Activated T-cell treated with anti-CD3 and anti-CD28 coated beads, Interleukin-2, amount 50 U/mL, for 24 hours (primary cell): ENCODE measurements at regions not wholly inside any gene's neighbourhood (a gene's known extent, or its start where the extent isn't known, plus 50 kb on each side); places are given as distances from the start of the nearest gene placed in this dataset.
"Not testable (repeated sequence)": the region's sequence is repeated elsewhere in the genome, so short reads cannot be mapped to it uniquely, and the experiment has no call there.

ENCODE experiments used
- DNase-seq: peaks from one replicate; pipeline ENCODE4 v3.0.0-alpha.2; 2020
- H3K27ac Mint-ChIP-seq: 2 replicates; pipeline ENCODE4 v1.8.0; 2020; ENCODE audit warnings: mild to moderate bottlenecking, mixed read lengths
- H3K27me3 Mint-ChIP-seq: 2 replicates; pipeline ENCODE4 v1.8.0; 2020; ENCODE audit warnings: mixed read lengths
- H3K36me3 Mint-ChIP-seq: 2 replicates; pipeline ENCODE4 v1.8.0; 2020; ENCODE audit warnings: low read depth, mixed read lengths
- H3K4me1 Mint-ChIP-seq: 2 replicates; pipeline ENCODE4 v1.8.0; 2020; ENCODE audit warnings: low read depth, mixed read lengths
- H3K4me3 Mint-ChIP-seq: 2 replicates; pipeline ENCODE4 v1.8.0; 2020; ENCODE audit warnings: mild to moderate bottlenecking, moderate library complexity, mixed read lengths
- H3K9me3 Mint-ChIP-seq: 2 replicates; pipeline ENCODE4 v1.8.0; 2020; ENCODE audit warnings: mixed read lengths

GRCh38 chr2:4803396-4803795 is 888.8 kb upstream of the SOX11 start:
- no peaks in the 10 kb centered on the region for H3K4me1 Mint-ChIP-seq
- H3K27ac Mint-ChIP-seq: no peak overlapping the region
- H3K4me3 Mint-ChIP-seq: no peak overlapping the region
- no peaks in the 10 kb centered on the region for H3K36me3 Mint-ChIP-seq
- no peaks in the 10 kb centered on the region for H3K27me3 Mint-ChIP-seq
- peaks cover 2% of the 10 kb centered on the region for H3K9me3 Mint-ChIP-seq
- no peak for DNase-seq

GRCh38 chr2:4814137-4814536 is 878.0 kb upstream of the SOX11 start:
- H3K27ac Mint-ChIP-seq, H3K4me3 Mint-ChIP-seq, DNase-seq, H3K27me3 Mint-ChIP-seq, H3K4me1 Mint-ChIP-seq, H3K36me3 Mint-ChIP-seq: not testable (repeated sequence)
- peaks cover 33% of the 10 kb centered on the region for H3K9me3 Mint-ChIP-seq

GRCh38 chr2:4827836-4828235 is 864.3 kb upstream of the SOX11 start:
- Mint-ChIP-seq H3K4me3 (no peak overlapping the region), H3K4me1 (no peaks in the 10 kb centered on the region), H3K9me3 (peaks cover 4% of the 10 kb centered on the region), H3K36me3 (no peaks in the 10 kb centered on the region), H3K27ac (no peak overlapping the region), H3K27me3 (no peaks in the 10 kb centered on the region)
- no peak for DNase-seq

GRCh38 chr2:4828682-4829374 is 863.4 kb upstream of the SOX11 start:
- Mint-ChIP-seq H3K9me3 (peaks cover 4% of the 10 kb centered on the region), H3K27me3 (no peaks in the 10 kb centered on the region), H3K36me3 (no peaks in the 10 kb centered on the region), H3K4me3 (no peak overlapping the region), H3K4me1 (no peaks in the 10 kb centered on the region), H3K27ac (no peak overlapping the region)
- DNase-seq: no peak

GRCh38 chr2:4831751-4832150 is 860.4 kb upstream of the SOX11 start:
- no peak overlapping the region for H3K27ac Mint-ChIP-seq
- H3K36me3 Mint-ChIP-seq: no peaks in the 10 kb centered on the region
- no peaks in the 10 kb centered on the region for H3K27me3 Mint-ChIP-seq
- H3K4me3 Mint-ChIP-seq: no peak overlapping the region
- no peaks in the 10 kb centered on the region for H3K4me1 Mint-ChIP-seq
- peaks cover 4% of the 10 kb centered on the region for H3K9me3 Mint-ChIP-seq
- no peak for DNase-seq

GRCh38 chr2:4832642-4833041 is 859.5 kb upstream of the SOX11 start:
- Mint-ChIP-seq H3K36me3 (no peaks in the 10 kb centered on the region), H3K9me3 (peaks cover 12% of the 10 kb centered on the region), H3K27ac (no peak overlapping the region), H3K27me3 (no peaks in the 10 kb centered on the region), H3K4me3 (no peak overlapping the region), H3K4me1 (no peaks in the 10 kb centered on the region)
- DNase-seq: no peak

GRCh38 chr2:4838626-4839025 is 853.6 kb upstream of the SOX11 start:
- no peaks in the 10 kb centered on the region for H3K4me1 Mint-ChIP-seq
- no peak overlapping the region for H3K27ac Mint-ChIP-seq
- H3K36me3 Mint-ChIP-seq: no peaks in the 10 kb centered on the region
- H3K9me3 Mint-ChIP-seq: peaks cover 10% of the 10 kb centered on the region
- no peak for DNase-seq
- no peaks in the 10 kb centered on the region for H3K27me3 Mint-ChIP-seq
- H3K4me3 Mint-ChIP-seq: no peak overlapping the region

GRCh38 chr2:4840791-4841190 is 851.4 kb upstream of the SOX11 start:
- H3K27ac Mint-ChIP-seq: no peak overlapping the region
- no peaks in the 10 kb centered on the region for H3K27me3 Mint-ChIP-seq
- no peaks in the 10 kb centered on the region for H3K36me3 Mint-ChIP-seq
- H3K4me3 Mint-ChIP-seq: no peak overlapping the region
- H3K4me1 Mint-ChIP-seq: no peaks in the 10 kb centered on the region
- no peak for DNase-seq
- H3K9me3 Mint-ChIP-seq: peaks cover 10% of the 10 kb centered on the region

GRCh38 chr2:4844881-4845280 is 847.3 kb upstream of the SOX11 start:
- Mint-ChIP-seq H3K27ac (no peak overlapping the region), H3K9me3 (no peaks in the 10 kb centered on the region), H3K27me3 (no peaks in the 10 kb centered on the region), H3K36me3 (no peaks in the 10 kb centered on the region), H3K4me1 (no peaks in the 10 kb centered on the region), H3K4me3 (no peak overlapping the region)
- no peak for DNase-seq

GRCh38 chr2:4862031-4862430 is 830.2 kb upstream of the SOX11 start:
- Mint-ChIP-seq H3K9me3 (peaks cover 14% of the 10 kb centered on the region), H3K4me3 (no peak overlapping the region)

GRCh38 chr2:4866198-4866597 is 826.0 kb upstream of the SOX11 start:
- H3K27ac Mint-ChIP-seq: no peak overlapping the region
- H3K4me1 Mint-ChIP-seq: no peaks in the 10 kb centered on the region
- no peaks in the 10 kb centered on the region for H3K27me3 Mint-ChIP-seq
- no peaks in the 10 kb centered on the region for H3K36me3 Mint-ChIP-seq
- H3K4me3 Mint-ChIP-seq: no peak overlapping the region
- peaks cover 10% of the 10 kb centered on the region for H3K9me3 Mint-ChIP-seq
- DNase-seq: no peak

More at GRCh38 chr2:4862031-4862430, 830.2 kb upstream of the SOX11 start:
- no peak overlapping the region for H3K27ac Mint-ChIP-seq
- no peaks in the 10 kb centered on the region for H3K27me3 Mint-ChIP-seq
- no peaks in the 10 kb centered on the region for H3K36me3 Mint-ChIP-seq
- no peak for DNase-seq
- H3K4me1 Mint-ChIP-seq: no peaks in the 10 kb centered on the region

- Mint-ChIP-seq H3K27ac (no peak overlapping the region), H3K36me3 (no peaks in the 10 kb centered on the region), H3K9me3 (peaks cover 4% of the 10 kb centered on the region), H3K27me3 (no peaks in the 10 kb centered on the region), H3K4me1 (no peaks in the 10 kb centered on the region), H3K4me3 (no peak overlapping the region)
- no peak for DNase-seq
Observed at GRCh38 chr2:4868466-4868865, 823.7 kb upstream of the SOX11 start.

- Mint-ChIP-seq H3K9me3 (peaks cover 4% of the 10 kb centered on the region), H3K27me3 (no peaks in the 10 kb centered on the region), H3K4me1 (no peaks in the 10 kb centered on the region), H3K27ac (no peak overlapping the region), H3K4me3 (no peak overlapping the region), H3K36me3 (no peaks in the 10 kb centered on the region)
- no peak for DNase-seq
Observed at GRCh38 chr2:4869154-4869553, 823.0 kb upstream of the SOX11 start.

- Mint-ChIP-seq H3K9me3 (peaks cover 5% of the 10 kb centered on the region), H3K27ac (no peak overlapping the region), H3K36me3 (no peaks in the 10 kb centered on the region), H3K27me3 (no peaks in the 10 kb centered on the region), H3K4me3 (no peak overlapping the region), H3K4me1 (no peaks in the 10 kb centered on the region)
- DNase-seq: no peak
Observed at GRCh38 chr2:4873364-4873763, 818.8 kb upstream of the SOX11 start.

GRCh38 chr2:4873876-4874593 is 818.1 kb upstream of the SOX11 start:
- DNase-seq: no peak
- no peaks in the 10 kb centered on the region for H3K27me3 Mint-ChIP-seq
- H3K9me3 Mint-ChIP-seq: peaks cover 5% of the 10 kb centered on the region
- no peak overlapping the region for H3K27ac Mint-ChIP-seq
- H3K4me3 Mint-ChIP-seq: no peak overlapping the region
- H3K36me3 Mint-ChIP-seq: no peaks in the 10 kb centered on the region
- H3K4me1 Mint-ChIP-seq: no peaks in the 10 kb centered on the region
